H1 (cell line): ENCODE measurements at regions not wholly inside any gene's neighbourhood (a gene's known extent, or its start where the extent isn't known, plus 50 kb on each side); places are given as distances from the start of the nearest gene placed in this dataset.

Experiments
- MAFK ChIP-seq: IDR thresholded peaks from 2 replicates; pipeline ENCODE4 v1.6.1; 2012; ENCODE audit warnings: low read depth, mild to moderate bottlenecking, improper control_type of control experiment, low read length
- POLR2AphosphoS5 ChIP-seq: IDR thresholded peaks from 2 replicates; pipeline ENCODE4 v1.6.1; 2011; ENCODE audit warnings: low read depth, low read length

- no peak for TF ChIP-seq POLR2AphosphoS5
- TF ChIP-seq MAFK = no peak
These were observed 880.9 kb upstream of the AMELY start for GRCh38 chrY:7792431-7792830.
